Upper lobe of left lung (tissue), 6 donors: ENCODE measurements at regions not wholly inside any gene's neighbourhood (a gene's known extent, or its start where the extent isn't known, plus 50 kb on each side); places are given as distances from the start of the nearest gene placed in this dataset.
A peak's percentile ranks its signal among the peaks of the same experiment; 100 is the strongest.

ENCODE experiments used
- ATAC-seq, 2 donors: fragments of 200-7000 bp; cut with Tn5 transposase; one replicate each; pipeline ENCODE4 v1.9.1; 2022; ENCODE audit warnings: mild to moderate bottlenecking in 2 of 2, moderate library complexity in 2 of 2; ENCODE audit not compliant: low FRiP score in 2 of 2
- DNase-seq, 2 donors: peaks; one replicate each; pipeline ENCODE4 v3.0.0-alpha.2; 2019 to 2020
- H3K27ac ChIP-seq, 4 donors: fragments of 200-600 bp; sonication (generic); one replicate each; pipeline ENCODE4 v1.5.1; 2016 to 2019
- H3K27me3 ChIP-seq, 4 donors: fragments of 200-600 bp; sonication (generic); one replicate each; pipeline ENCODE4 v1.5.1; 2017 to 2019
- H3K36me3 ChIP-seq, 4 donors: fragments of 200-600 bp; sonication (generic); one replicate each; pipeline ENCODE4 v1.5.1; 2016 to 2019
- H3K4me1 ChIP-seq, 4 donors: fragments of 200-600 bp; sonication (generic); one replicate each; pipeline ENCODE4 v1.5.1; 2018 to 2019
- H3K4me3 ChIP-seq, 4 donors: fragments of 200-600 bp; sonication (generic); one replicate each; pipeline ENCODE4 v1.5.1; 2017 to 2019; ENCODE audit warnings: mild to moderate bottlenecking in 2 of 4, moderate library complexity in 1 of 4
- H3K9me3 ChIP-seq, 4 donors: fragments of 200-600 bp; sonication (generic); one replicate each; pipeline ENCODE4 v1.5.1; 2018 to 2019
- CTCF ChIP-seq, 6 experiments: fragments of 450-650 bp in 4 of 6; fragments of 200-600 bp in 2 of 6; sonication (generic) in 2 of 6; IDR thresholded peaks; one replicate each; pipeline ENCODE4 v1.5.1; 2016 to 2019; ENCODE audit warnings: antibody characterized with exemption in 6 of 6
- EP300 ChIP-seq, 4 donors: sonication (generic); formaldehyde crosslinking; IDR thresholded peaks; one replicate each; pipeline ENCODE4 v1.5.1; 2017; ENCODE audit warnings: antibody characterized with exemption in 4 of 4, control low read depth in 2 of 4
- POLR2A ChIP-seq, 4 donors: fragments of 450-650 bp; IDR thresholded peaks; one replicate each; pipeline ENCODE4 v1.5.1; 2016 to 2017; ENCODE audit warnings: antibody characterized with exemption in 4 of 4, mild to moderate bottlenecking in 2 of 4
- POLR2AphosphoS5 ChIP-seq, 2 donors: sonication (generic); formaldehyde crosslinking; IDR thresholded peaks; one replicate each; pipeline ENCODE4 v1.5.1; 2017; ENCODE audit warnings: antibody characterized with exemption in 2 of 2
- WGBS, 2 donors: methylation state at CpG; one replicate each; pipeline ENCODE4 v1.1.5; 2017 to 2018; 5-methylcytosine and 5-hydroxymethylcytosine counted together
- donor health status: DM: no; HTN: no; CAD: no; lungs with moderate emphysema.
- donor health status: DM: no; HTN: yes; CAD: no; lungs with severe emphysema.

GRCh38 chr2:220664272-220665107, 907.6 kb downstream of the EPHA4 start:
- peak in 1 of 2 donors; percentile 61 for ATAC-seq
- no peaks in the 10 kb centered on the region for H3K4me1 ChIP-seq
- no peak for DNase-seq
- H3K4me3 ChIP-seq, result no peak overlapping the region
- no peaks in the 10 kb centered on the region for H3K27me3 ChIP-seq
- no peak for TF ChIP-seq POLR2A (IDR thresholded peaks at IDR 0.05)
- TF ChIP-seq POLR2AphosphoS5 (IDR thresholded peaks at IDR 0.05), result no peak
- TF ChIP-seq EP300 (IDR thresholded peaks at IDR 0.05), result no peak
- TF ChIP-seq CTCF (IDR thresholded peaks at IDR 0.05), result no peak
- H3K9me3 ChIP-seq, result no peaks in the 10 kb centered on the region
- H3K36me3 ChIP-seq, result no peaks in the 10 kb centered on the region
- 67 to 72% methylated on average over 8 of the region's 8 CpGs for WGBS, 2 donors
- no peak overlapping the region for H3K27ac ChIP-seq

GRCh38 chr2:220665108-220665471, 907.0 kb downstream of the EPHA4 start:
- Histone ChIP-seq H3K4me1 (no peaks in the 10 kb centered on the region), H3K27me3 (no peaks in the 10 kb centered on the region), H3K9me3 (no peaks in the 10 kb centered on the region), H3K36me3 (no peaks in the 10 kb centered on the region), H3K4me3 (no peak overlapping the region), H3K27ac (no peak overlapping the region)
- ATAC-seq (no peak), DNase-seq (no peak)
- no peak for TF ChIP-seq POLR2A (IDR thresholded peaks at IDR 0.05)
- no peak for TF ChIP-seq CTCF (IDR thresholded peaks at IDR 0.05)
- no peak for TF ChIP-seq POLR2AphosphoS5 (IDR thresholded peaks at IDR 0.05)
- no peak for TF ChIP-seq EP300 (IDR thresholded peaks at IDR 0.05)
- 74 to 77% methylated on average over 3 of the region's 3 CpGs for WGBS, 2 donors

GRCh38 chr2:220669324-220669723, 902.8 kb downstream of the EPHA4 start:
- WGBS, 2 donors, result 66 to 71% methylated on average over 4 of the region's 4 CpGs
- Histone ChIP-seq H3K9me3 (no peaks in the 10 kb centered on the region), H3K27me3 (no peaks in the 10 kb centered on the region), H3K27ac (no peak overlapping the region), H3K4me1 (no peaks in the 10 kb centered on the region), H3K36me3 (no peaks in the 10 kb centered on the region), H3K4me3 (no peak overlapping the region)
- no peak for TF ChIP-seq POLR2A (IDR thresholded peaks at IDR 0.05)
- TF ChIP-seq CTCF (IDR thresholded peaks at IDR 0.05), result no peak
- no peak for TF ChIP-seq POLR2AphosphoS5 (IDR thresholded peaks at IDR 0.05)
- no peak for TF ChIP-seq EP300 (IDR thresholded peaks at IDR 0.05)
- no peak for ATAC-seq
- no peak for DNase-seq

DNA sequence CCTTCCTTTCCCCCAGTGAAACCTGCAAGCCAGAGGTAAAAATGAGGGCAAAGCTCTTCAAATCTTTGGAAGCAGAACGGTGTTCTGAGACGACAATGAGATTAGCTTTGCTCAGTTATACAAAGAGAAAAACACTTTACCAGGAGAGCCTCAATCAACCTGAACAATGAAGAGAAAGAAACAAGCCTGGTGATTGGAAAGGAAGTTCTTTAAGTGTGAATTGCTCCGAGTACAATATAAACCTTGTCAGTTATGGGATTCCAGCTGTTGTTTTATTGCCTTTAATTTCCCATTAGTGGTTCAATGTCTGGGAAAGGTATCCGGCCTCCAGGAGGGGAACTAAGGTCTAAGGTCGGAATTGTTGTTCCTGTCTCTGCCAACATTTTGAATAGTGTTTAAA, 901.6 kb downstream of the EPHA4 start:
- ATAC-seq, result no peak
- Histone ChIP-seq H3K27me3 (no peaks in the 10 kb centered on the region), H3K4me3 (no peak overlapping the region), H3K27ac (no peak overlapping the region), H3K36me3 (no peaks in the 10 kb centered on the region), H3K4me1 (no peaks in the 10 kb centered on the region), H3K9me3 (no peaks in the 10 kb centered on the region)
- TF ChIP-seq EP300 (IDR thresholded peaks at IDR 0.05) (no peak), POLR2AphosphoS5 (IDR thresholded peaks at IDR 0.05) (no peak), CTCF (IDR thresholded peaks at IDR 0.05) (no peak), POLR2A (IDR thresholded peaks at IDR 0.05) (no peak)
- DNase-seq, result no peak
- 38 to 51% methylated on average over 5 of the region's 5 CpGs for WGBS, 2 donors
